ENCODE measurements at regions not wholly inside any gene's neighbourhood (a gene's known extent, or its start where the extent isn't known, plus 50 kb on each side); places are given as distances from the start of the nearest gene placed in this dataset.

GRCh38 chr9:129319076-129319937 is 141.2 kb upstream of the IER5L start:
- H3K4me3 ChIP-seq (ENCODE audit: low read depth, poor library complexity, severe bottlenecking), result no peak overlapping the region
- intact Hi-C loops (cut with DNase I; ENCODE audit: low total_unique reads), result no loop called here
- peak; percentile 15 to 82 for DNase-seq (ENCODE audit: low spot score in 2 of 2)
- WGBS, 2 donors, result 77 to 80% methylated on average over 30 of the region's 30 CpGs
- TF ChIP-seq CTCF (IDR thresholded peaks at IDR 0.05), result no peak

GRCh38 chr9:129318121-129319075 is 140.3 kb upstream of the IER5L start:
- intact Hi-C loops (cut with DNase I; ENCODE audit: low total_unique reads), result no loop called here
- TF ChIP-seq CTCF (IDR thresholded peaks at IDR 0.05), result no peak
- TF ChIP-seq POLR2A (IDR thresholded peaks at IDR 0.05), result no peak
- DNase-seq (ENCODE audit: low spot score in 2 of 2), result peak; percentile 15 to 87
- 69 to 79% methylated on average over 16 of the region's 16 CpGs for WGBS, 2 donors
- no peak overlapping the region for H3K4me3 ChIP-seq (ENCODE audit: low read depth, poor library complexity, severe bottlenecking)

- DNase-seq (ENCODE audit: low spot score in 2 of 2), result peak; percentile 7 to 86
- 78 to 82% methylated on average over 13 of the region's 13 CpGs for WGBS, 2 donors
- TF ChIP-seq POLR2A (IDR thresholded peaks at IDR 0.05) (no peak), CTCF (IDR thresholded peaks at IDR 0.05) (no peak)
- intact Hi-C loops (cut with DNase I; ENCODE audit: low total_unique reads), result no loop called here
- H3K4me3 ChIP-seq (ENCODE audit: low read depth, poor library complexity, severe bottlenecking), result no peak overlapping the region
Measured at GRCh38 chr9:129317179-129318011, 139.3 kb upstream of the IER5L start.

- 86 to 87% methylated on average over 14 of the region's 14 CpGs for WGBS, 2 donors
- peak in 1 of 2 donors; percentile 76 for DNase-seq (ENCODE audit: low spot score in 2 of 2)
- intact Hi-C loops (cut with DNase I; ENCODE audit: low total_unique reads), result no loop called here
- TF ChIP-seq CTCF (IDR thresholded peaks at IDR 0.05) (no peak), POLR2A (IDR thresholded peaks at IDR 0.05) (no peak)
- no peak overlapping the region for H3K4me3 ChIP-seq (ENCODE audit: low read depth, poor library complexity, severe bottlenecking)
Measured at GRCh38 chr9:129316281-129317030, 138.4 kb upstream of the IER5L start.
